ENCODE measurements at regions not wholly inside any gene's neighbourhood (a gene's known extent, or its start where the extent isn't known, plus 50 kb on each side); places are given as distances from the start of the nearest gene placed in this dataset.

DNA sequence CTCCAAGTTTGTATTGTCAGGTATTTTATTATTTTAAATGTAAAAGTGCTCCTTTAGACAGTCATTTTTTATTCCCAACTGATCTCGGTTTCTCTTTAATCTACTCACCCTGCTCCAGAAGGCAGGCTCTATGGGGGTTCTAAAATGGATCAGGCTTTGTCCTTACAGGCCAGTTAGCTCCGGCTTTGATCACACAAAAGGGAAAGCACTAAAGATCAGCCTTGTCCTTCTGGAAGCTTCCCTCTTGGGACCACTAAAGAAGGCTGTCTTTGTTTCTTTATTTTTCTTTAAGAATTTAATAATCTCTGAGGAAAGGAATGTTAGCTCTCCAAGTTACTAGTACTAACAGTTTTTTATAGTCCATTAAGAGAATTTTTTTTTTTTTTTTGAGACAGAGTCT lies 560.5 kb upstream of the ZNF717 start:
- TF ChIP-seq, protein P1, sequence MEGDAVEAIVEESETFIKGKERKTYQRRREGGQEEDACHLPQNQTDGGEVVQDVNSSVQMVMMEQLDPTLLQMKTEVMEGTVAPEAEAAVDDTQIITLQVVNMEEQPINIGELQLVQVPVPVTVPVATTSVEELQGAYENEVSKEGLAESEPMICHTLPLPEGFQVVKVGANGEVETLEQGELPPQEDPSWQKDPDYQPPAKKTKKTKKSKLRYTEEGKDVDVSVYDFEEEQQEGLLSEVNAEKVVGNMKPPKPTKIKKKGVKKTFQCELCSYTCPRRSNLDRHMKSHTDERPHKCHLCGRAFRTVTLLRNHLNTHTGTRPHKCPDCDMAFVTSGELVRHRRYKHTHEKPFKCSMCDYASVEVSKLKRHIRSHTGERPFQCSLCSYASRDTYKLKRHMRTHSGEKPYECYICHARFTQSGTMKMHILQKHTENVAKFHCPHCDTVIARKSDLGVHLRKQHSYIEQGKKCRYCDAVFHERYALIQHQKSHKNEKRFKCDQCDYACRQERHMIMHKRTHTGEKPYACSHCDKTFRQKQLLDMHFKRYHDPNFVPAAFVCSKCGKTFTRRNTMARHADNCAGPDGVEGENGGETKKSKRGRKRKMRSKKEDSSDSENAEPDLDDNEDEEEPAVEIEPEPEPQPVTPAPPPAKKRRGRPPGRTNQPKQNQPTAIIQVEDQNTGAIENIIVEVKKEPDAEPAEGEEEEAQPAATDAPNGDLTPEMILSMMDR (IDR thresholded peaks at IDR 0.05 in 4 of 5, conservative IDR thresholded peaks at IDR 0.05 in 1 of 5): no peak
- TF ChIP-seq POLR2A (IDR thresholded peaks at IDR 0.05): no peak
